ENCODE measurements at regions not wholly inside any gene's neighbourhood (a gene's known extent, or its start where the extent isn't known, plus 50 kb on each side); places are given as distances from the start of the nearest gene placed in this dataset.
A peak's percentile ranks its signal among the peaks of the same experiment; 100 is the strongest.

DNA sequence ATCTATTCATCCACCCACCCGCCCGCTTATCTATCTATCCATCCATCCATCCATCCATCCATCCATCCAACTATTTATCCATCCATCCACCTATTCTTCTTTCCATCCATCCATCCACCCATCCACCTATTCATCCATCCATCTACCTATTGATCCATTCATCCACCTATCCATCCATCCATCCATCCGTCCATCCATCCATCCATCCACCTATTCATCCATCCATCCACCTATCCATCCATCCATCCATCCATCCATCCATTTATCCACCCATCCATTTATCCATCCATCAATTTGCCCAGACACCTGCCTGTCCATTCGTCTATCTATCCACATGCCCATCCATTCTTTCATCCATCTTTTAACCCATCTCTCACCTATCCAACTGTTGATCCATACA is 71.1 kb upstream of the PMEPA1 start:
- Histone ChIP-seq H2BK120ac (ENCODE audit: low read depth, low read length) (no peak overlapping the region), H3K4ac (ENCODE audit: low read depth, low read length) (no peak overlapping the region), H4K5ac (ENCODE audit: low read depth, low read length) (no peak overlapping the region), H3K27ac (ENCODE audit: insufficient read depth, low read length) (no peak overlapping the region), H3K9ac (ENCODE audit: low read depth, low read length) (no peak overlapping the region), H2AK5ac (ENCODE audit: low read depth, low read length) (no peak overlapping the region), H3K23ac (ENCODE audit: low read depth, low read length) (no peak overlapping the region), H2BK20ac (ENCODE audit: low read depth, low read length) (no peak overlapping the region), H4K8ac (ENCODE audit: low read depth in 2 of 2, low read length in 2 of 2) (no peak overlapping the region), H3K4me3 (ENCODE audit: insufficient read depth, low read depth, low read length) (no peak overlapping the region), H2BK5ac (ENCODE audit: low read depth, low read length, poor library complexity, severe bottlenecking) (peak overlapping the region; percentile 53), H3K36me3 (ENCODE audit: control insufficient read depth, insufficient read depth, low read length) (no peaks in the 10 kb centered on the region), H4K91ac (ENCODE audit: insufficient read depth, low read depth, low read length) (no peak overlapping the region), H3K79me1 (ENCODE audit: low read depth in 1 of 2, low read length in 2 of 2) (no peaks in the 10 kb centered on the region), H3K27me3 (ENCODE audit: control insufficient read depth, insufficient read depth, low read length) (peaks cover 2% of the 10 kb centered on the region; the same call in 1 of the 2 replicates), H3K4me2 (ENCODE audit: low read depth, low read length) (no peak overlapping the region), H2BK15ac (ENCODE audit: low read depth, low read length) (no peak overlapping the region), H3K9me1 (ENCODE audit: insufficient read depth, low read length) (no peaks in the 10 kb centered on the region), H2AFZ (replicated peaks; ENCODE audit: low read length, poor library complexity) (no peak overlapping the region), H3K18ac (ENCODE audit: low read depth, low read length) (no peak overlapping the region), H3K9me3 (ENCODE audit: control insufficient read depth, insufficient read depth, low read length) (no peaks in the 10 kb centered on the region), H2AK9ac (replicated peaks; ENCODE audit: low read depth, low read length, poor library complexity) (no peak overlapping the region), H3K56ac (ENCODE audit: extremely low read depth, insufficient read depth, low read length) (no peak overlapping the region), H3K14ac (replicated peaks; ENCODE audit: low read depth, low read length) (no peak overlapping the region), H4K20me1 (ENCODE audit: insufficient read depth, low read length) (no peaks in the 10 kb centered on the region), H3K4me1 (ENCODE audit: control insufficient read depth, insufficient read depth, low read length) (no peaks in the 10 kb centered on the region)
- BruUV-seq (replicated peaks), result no TSS peak
- 59 to 100% methylated on average over 1 to 4 of the region's 4 CpGs for WGBS, 2 experiments (ENCODE audit: extremely low coverage in 2 of 2, insufficient read length in 1 of 2)
- in situ Hi-C loops (cut with MboI; ENCODE audit: low sequenced_read_pairs), result no loop called here
- no peak for TF ChIP-seq FOS (IDR thresholded peaks at IDR 0.05; ENCODE audit: low read depth, low read length)
- no peak for TF ChIP-seq SMC3 (IDR thresholded peaks at IDR 0.05; ENCODE audit: low read depth, low read length)
- no peak for TF ChIP-seq MAZ (IDR thresholded peaks at IDR 0.05; ENCODE audit: borderline replicate concordance, low read depth, low read length)
- ATAC-seq (ENCODE audit: low read depth) (no peak), DNase-seq (no peak)
- CTCF ChIA-PET, result no interaction called here
- POLR2A ChIA-PET (ENCODE audit: unreplicated experiment), result no interaction called here
- intact Hi-C loops (cut with micrococcal nuclease), result no loop called here
- dilution Hi-C loops (cut with HindIII; ENCODE audit: low sequenced_read_pairs, unreplicated experiment), result no loop called here

Measured in IMR-90 (cell line).